Frontal cortex (tissue), 3 donors: ENCODE measurements at regions not wholly inside any gene's neighbourhood (a gene's known extent, or its start where the extent isn't known, plus 50 kb on each side); places are given as distances from the start of the nearest gene placed in this dataset.
"Not testable (repeated sequence)": the region's sequence is repeated elsewhere in the genome, so short reads cannot be mapped to it uniquely, and the experiment has no call there.

ENCODE experiments used
- DNase-seq, 2 donors: peaks; one replicate each; pipeline ENCODE4 v3.0.0; 2012; ENCODE audit warnings: low spot score in 2 of 2
- FAIRE-seq: peaks from 2 replicates; lab custom pipeline; 2012; peaks lifted over from hg19 to GRCh38; lab: Jason Lieb, UNC
- donor health status: control.
- donor health status: control.
- donor health status: control.

DNA sequence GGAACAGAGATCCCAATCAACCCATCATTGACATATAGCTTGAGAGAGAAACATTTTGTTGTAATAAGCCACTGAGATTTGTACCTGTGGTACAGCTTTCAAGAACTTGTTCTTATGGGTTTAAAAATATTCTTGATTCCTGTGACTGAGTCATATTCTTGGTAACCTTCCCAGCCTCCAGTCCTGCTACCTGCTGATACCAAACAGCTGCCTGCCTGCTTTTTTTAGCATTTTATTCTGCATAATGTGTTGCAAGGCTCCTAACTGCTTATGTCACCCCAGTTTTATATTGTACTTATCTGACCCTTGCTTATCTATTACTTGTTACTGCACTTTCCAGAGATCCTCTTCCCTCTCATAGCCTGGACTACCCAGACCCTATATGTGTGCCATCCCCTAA is 349.3 kb upstream of the SOX2 start:
- DNase-seq (no peak), FAIRE-seq (no peak)

- DNase-seq (no peak), FAIRE-seq (no peak)
Observed at GRCh38 chr3:181358562-181358961, 353.2 kb upstream of the SOX2 start.

- DNase-seq = no peak
- no peak for FAIRE-seq
Observed at GRCh38 chr3:181358060-181358459, 353.7 kb upstream of the SOX2 start.

GRCh38 chr3:181354140-181354539 is 357.6 kb upstream of the SOX2 start:
- FAIRE-seq = no peak

GRCh38 chr3:181344331-181344730 is 354.8 kb upstream of the DNAJC19 start:
- DNase-seq = no peak
- FAIRE-seq = no peak

More at GRCh38 chr3:181354140-181354539, 357.6 kb upstream of the SOX2 start:
- DNase-seq = no peak

DNA sequence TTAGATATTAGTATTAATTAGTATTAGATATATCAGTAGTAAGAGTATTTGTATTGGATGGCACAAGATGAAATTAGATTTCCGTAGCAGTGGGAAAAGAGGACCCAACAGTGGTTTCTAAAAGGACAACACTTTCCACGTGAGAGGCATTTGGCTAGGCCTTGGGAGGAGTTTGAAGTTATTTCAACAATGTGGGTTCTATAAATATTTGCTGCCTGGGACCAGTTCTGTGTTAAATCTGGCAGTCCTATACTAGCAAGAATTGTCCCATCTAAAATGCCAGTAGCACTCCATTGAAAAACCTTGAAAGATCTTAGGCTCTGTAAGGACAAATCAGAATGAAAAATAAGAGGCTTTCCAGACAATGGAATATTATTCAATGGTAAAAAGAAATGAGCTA is 347.1 kb upstream of the DNAJC19 start:
- DNase-seq (no peak), FAIRE-seq (no peak)

DNA sequence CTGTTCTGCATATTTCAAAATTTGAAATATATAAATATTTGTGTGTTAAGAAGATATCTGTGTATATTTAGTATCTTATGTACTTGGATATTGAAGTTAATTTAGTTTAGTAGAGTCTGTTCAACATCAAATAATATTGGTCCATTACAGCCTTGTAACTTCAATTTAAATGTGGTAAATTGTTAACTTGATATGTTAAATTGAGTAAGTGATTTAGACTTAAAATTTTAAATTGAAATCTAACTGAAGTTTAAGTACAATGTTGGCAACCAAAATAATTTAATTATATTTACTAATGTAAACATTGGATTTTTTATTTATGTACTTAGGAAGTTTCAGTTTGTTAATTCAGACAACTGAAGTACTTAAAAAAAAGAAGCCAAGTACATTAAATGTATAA is 343.9 kb upstream of the DNAJC19 start:
- no peak for DNase-seq
- no peak for FAIRE-seq

GRCh38 chr3:181330821-181331563 is 341.5 kb upstream of the DNAJC19 start:
- DNase-seq = no peak
- no peak for FAIRE-seq

DNA sequence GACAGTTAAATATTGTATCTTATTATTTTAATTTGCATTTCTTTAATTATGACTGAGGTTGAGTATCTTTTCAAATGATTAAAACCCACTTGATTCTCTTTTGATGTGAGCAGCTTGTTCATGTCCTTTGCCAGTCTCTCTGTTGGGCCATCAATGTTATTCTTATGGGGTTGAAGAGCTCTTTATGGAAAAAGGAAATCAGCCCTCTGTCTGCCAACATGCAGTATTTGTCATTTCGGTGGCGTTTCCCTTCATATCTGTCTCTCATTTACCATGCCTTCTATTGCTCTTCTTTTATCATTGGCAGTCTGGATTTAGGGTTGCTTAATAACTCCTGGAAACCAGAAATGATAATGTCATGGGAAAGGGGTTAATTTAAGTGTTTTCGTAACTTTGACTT is 340.7 kb upstream of the DNAJC19 start:
- FAIRE-seq (no peak), DNase-seq (no peak)

DNA sequence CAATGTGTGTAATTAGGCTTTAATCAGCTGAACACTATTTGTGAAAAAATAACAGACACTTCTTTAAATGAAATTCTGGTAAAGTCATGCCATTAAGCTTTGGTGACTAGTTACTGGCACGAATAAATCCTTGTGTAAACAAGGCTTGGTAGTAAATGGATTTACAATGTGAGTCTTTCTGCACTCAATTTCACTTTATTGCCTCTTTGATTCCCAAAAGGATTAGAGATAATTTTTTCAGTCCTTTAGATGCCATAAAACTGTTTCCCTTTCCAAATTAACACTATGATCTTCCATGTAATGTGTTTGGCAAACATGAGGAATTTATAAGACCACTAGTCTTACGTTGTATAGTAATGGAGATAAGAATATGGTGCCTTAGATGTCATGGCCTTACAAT is 339.5 kb upstream of the DNAJC19 start:
- FAIRE-seq (no peak), DNase-seq (no peak)

- DNase-seq (no peak), FAIRE-seq (no peak)
Observed at GRCh38 chr3:181328346-181328745, 338.8 kb upstream of the DNAJC19 start.

- no peak for DNase-seq
- no peak for FAIRE-seq
Observed at GRCh38 chr3:181327349-181327748, 337.8 kb upstream of the DNAJC19 start.

- peak; percentile 12 to 20 for DNase-seq
- FAIRE-seq = peak; percentile 75
Observed at GRCh38 chr3:181326637-181327223, 337.2 kb upstream of the DNAJC19 start.

GRCh38 chr3:181324516-181324915 is 335.0 kb upstream of the DNAJC19 start:
- FAIRE-seq, DNase-seq: not testable (repeated sequence)

DNA sequence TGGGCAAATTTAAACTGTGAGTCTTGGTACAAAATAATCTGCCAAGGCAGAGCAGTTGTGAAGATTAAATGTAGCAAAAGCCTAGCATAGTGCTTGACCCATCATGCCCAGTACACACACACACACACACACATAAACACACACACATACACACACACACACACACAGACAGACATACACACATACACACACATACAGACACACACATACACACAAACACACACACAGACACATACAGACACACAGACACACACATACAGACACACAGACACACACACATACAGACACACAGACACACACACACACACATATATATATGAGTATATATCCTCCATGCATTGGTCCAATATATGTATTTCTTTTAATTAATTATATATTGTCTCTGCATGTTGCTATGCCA is 328.8 kb upstream of the DNAJC19 start:
- FAIRE-seq = no peak
- DNase-seq = no peak

DNA sequence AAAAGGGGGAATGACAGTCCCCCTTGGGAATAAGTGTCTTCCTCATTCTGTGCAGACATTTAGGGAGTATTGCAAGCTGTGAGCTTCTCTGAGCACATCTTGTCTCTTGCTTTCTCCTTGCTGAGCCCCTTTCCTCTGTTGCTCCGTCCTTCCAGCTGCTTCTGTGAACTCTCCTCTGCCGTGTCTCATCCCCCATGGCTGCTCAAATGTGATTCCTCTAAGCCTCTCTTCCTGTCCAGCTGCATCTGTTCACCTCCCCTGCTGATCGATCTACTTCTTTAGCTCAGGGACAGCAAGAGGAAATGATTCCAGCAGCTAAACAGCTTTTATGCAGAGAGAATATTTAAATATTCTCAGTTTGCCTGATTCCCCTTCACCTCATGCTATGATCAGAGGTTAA is 328.0 kb upstream of the DNAJC19 start:
- DNase-seq (no peak), FAIRE-seq (no peak)

DNA sequence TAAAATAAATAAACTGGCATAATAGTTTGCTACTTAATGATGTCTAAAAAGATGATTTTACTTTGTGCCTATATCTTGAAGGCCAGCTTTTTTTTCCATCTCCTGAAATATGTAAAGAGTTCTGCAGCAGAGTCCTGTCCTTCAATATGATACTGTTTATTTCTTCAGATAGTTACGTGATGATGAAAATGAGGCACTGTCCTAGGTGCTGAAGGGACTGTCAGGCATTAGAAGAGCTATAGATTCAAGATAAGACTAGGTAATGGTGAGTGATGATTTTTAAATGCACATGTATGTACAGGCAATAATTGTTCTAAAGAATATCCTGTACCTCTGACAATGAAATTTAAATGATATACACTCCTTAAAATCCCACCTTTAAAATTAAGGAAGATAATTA is 326.9 kb upstream of the DNAJC19 start:
- no peak for DNase-seq
- FAIRE-seq = no peak

- DNase-seq (no peak), FAIRE-seq (no peak)
Observed at GRCh38 chr3:181313335-181313734, 323.8 kb upstream of the DNAJC19 start.

- no peak for DNase-seq
- FAIRE-seq = no peak
Observed at GRCh38 chr3:181311186-181311585, 321.6 kb upstream of the DNAJC19 start.

DNA sequence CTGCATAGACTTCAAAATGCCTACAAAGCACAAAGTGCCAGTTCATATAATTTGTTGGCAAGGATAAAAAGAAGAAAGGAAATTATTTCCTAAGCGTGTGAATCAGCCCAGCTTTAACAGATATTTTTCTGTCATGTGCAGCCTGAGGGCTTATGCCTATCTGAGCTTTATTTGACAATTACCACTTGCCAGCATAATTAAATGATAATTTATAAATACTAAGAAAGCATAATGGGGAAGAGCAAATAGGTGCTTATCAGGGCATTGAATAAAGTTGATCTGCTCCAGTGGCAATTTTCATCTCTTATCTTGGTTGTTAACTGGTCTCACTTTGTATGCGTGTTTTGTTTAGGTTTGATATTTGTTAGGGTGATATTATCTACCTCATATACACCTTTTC is 313.4 kb upstream of the DNAJC19 start:
- FAIRE-seq = no peak
- no peak for DNase-seq

DNA sequence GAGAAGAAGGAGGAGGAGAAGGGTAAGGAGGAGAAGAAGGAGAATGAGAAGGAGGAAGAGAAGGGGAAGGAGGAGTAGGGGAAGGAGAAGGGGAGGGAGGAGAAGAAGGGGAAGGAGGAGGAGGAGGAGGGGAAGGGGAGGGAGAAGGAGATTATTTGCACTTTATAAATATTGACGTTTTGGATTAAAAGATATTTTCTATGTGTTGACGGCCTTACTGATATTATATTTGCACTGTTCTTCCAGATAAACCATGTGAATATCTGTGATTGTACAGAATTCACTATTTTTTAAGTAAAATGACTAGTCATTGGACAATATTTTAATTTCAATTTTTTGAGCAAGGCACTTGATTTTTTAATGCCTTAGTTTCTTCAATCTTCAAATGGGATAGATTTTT is 310.5 kb upstream of the DNAJC19 start:
- FAIRE-seq (no peak), DNase-seq (no peak)

DNA sequence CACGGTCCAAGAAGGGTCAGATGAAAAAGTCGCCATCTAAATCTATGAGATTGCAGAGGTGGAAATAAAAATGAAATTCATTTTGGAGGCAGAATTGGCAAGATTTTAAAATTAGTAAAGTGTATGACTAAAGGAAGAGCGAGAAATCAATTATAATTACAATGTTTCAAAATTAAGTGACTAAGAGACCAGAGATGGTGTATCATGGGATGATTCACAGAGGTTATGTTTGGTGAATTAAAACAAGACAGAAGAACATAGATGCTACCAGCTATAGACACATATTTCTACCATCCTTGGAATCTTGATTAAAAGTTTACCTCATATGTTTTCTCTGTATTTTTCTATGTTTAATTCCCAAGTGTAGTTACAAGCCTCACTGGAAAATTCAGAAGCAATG is 308.9 kb upstream of the DNAJC19 start:
- DNase-seq (no peak), FAIRE-seq (no peak)
